NCI-H2029 treated with DMSO at 0.1 percent for 48 hours (cell line): ENCODE measurements at regions not wholly inside any gene's neighbourhood (a gene's known extent, or its start where the extent isn't known, plus 50 kb on each side); places are given as distances from the start of the nearest gene placed in this dataset.
"Not testable (repeated sequence)": the region's sequence is repeated elsewhere in the genome, so short reads cannot be mapped to it uniquely, and the experiment has no call there.

Experiments used
- DNase-seq: peaks from one replicate; lab custom pipeline; 2025; lab: John Stamatoyannopoulos, UW

GRCh38 chr2:128414946-128415778 is 96.5 kb upstream of the HS6ST1 start:
- DNase-seq, result no peak

GRCh38 chr2:128415779-128416061 is 97.1 kb upstream of the HS6ST1 start:
- DNase-seq, result no peak

- DNase-seq, result no peak
Measured at GRCh38 chr2:128416109-128416785, 97.6 kb upstream of the HS6ST1 start.

GRCh38 chr2:128416806-128417205 is 98.1 kb upstream of the HS6ST1 start:
- no peak for DNase-seq

GRCh38 chr2:128417264-128417663 is 98.6 kb upstream of the HS6ST1 start:
- not testable (repeated sequence) for DNase-seq

GRCh38 chr2:128420131-128420530 is 101.5 kb upstream of the HS6ST1 start:
- DNase-seq, result no peak

GRCh38 chr2:128420776-128421175 is 102.1 kb upstream of the HS6ST1 start:
- no peak for DNase-seq

- DNase-seq, result no peak
Measured at GRCh38 chr2:128421286-128421685, 102.6 kb upstream of the HS6ST1 start.

- DNase-seq, result no peak
Measured at GRCh38 chr2:128421861-128422311, 103.2 kb upstream of the HS6ST1 start.

GRCh38 chr2:128422571-128422970 is 103.9 kb upstream of the HS6ST1 start:
- no peak for DNase-seq

GRCh38 chr2:128423788-128424165 is 105.1 kb upstream of the HS6ST1 start:
- no peak for DNase-seq

GRCh38 chr2:128424406-128425171 is 105.9 kb upstream of the HS6ST1 start:
- DNase-seq, result no peak

- DNase-seq, result no peak
Measured at GRCh38 chr2:128425216-128425615, 106.5 kb upstream of the HS6ST1 start.

- DNase-seq, result no peak
Measured at GRCh38 chr2:128425731-128426620, 107.3 kb upstream of the HS6ST1 start.

GRCh38 chr2:128427413-128427755 is 108.7 kb upstream of the HS6ST1 start:
- no peak for DNase-seq

GRCh38 chr2:128428415-128428814 is 109.7 kb upstream of the HS6ST1 start:
- DNase-seq, result no peak

GRCh38 chr2:128432423-128432822 is 113.8 kb upstream of the HS6ST1 start:
- DNase-seq, result no peak

- no peak for DNase-seq
Measured at GRCh38 chr2:128433911-128434550, 115.4 kb upstream of the HS6ST1 start.

- DNase-seq, result no peak
Measured at GRCh38 chr2:128435576-128436478, 117.2 kb upstream of the HS6ST1 start.

- no peak for DNase-seq
Measured at GRCh38 chr2:128436479-128437203, 118.0 kb upstream of the HS6ST1 start.
